ENCODE measurements at regions not wholly inside any gene's neighbourhood (a gene's known extent, or its start where the extent isn't known, plus 50 kb on each side); places are given as distances from the start of the nearest gene placed in this dataset.

- no peak for TF ChIP-seq EZH2 (IDR thresholded peaks at IDR 0.05; ENCODE audit: borderline replicate concordance, low read length)
- TF ChIP-seq CTCF (conservative IDR thresholded peaks at IDR 0.05 in 1 of 2, IDR thresholded peaks at IDR 0.05 in 1 of 2; ENCODE audit: extremely low read depth in 1 of 2, insufficient read depth in 1 of 2, low read depth in 1 of 2, low read length in 2 of 2), result no peak
Measured at GRCh38 chr7:13152755-13153154, 465.3 kb downstream of the ARL4A start.
